HepG2 (cell line): ENCODE measurements at regions not wholly inside any gene's neighbourhood (a gene's known extent, or its start where the extent isn't known, plus 50 kb on each side); places are given as distances from the start of the nearest gene placed in this dataset.
A peak's percentile ranks its signal among the peaks of the same experiment; 100 is the strongest.

Experiments used
- ATRX ChIP-seq: sonication (generic); formaldehyde crosslinking; IDR thresholded peaks from 2 replicates; pipeline ENCODE4 v1.4.0; 2020; ENCODE audit warnings: missing genetic modification reagents, borderline replicate concordance
- ELF1 ChIP-seq: sonication (generic); formaldehyde crosslinking; IDR thresholded peaks from 2 replicates; pipeline ENCODE4 v1.4.0; 2020; ENCODE audit warnings: missing genetic modification reagents
- HOXA3 ChIP-seq: sonication (generic); formaldehyde crosslinking; IDR thresholded peaks from 2 replicates; pipeline ENCODE4 v1.5.0; 2020; ENCODE audit warnings: missing genetic modification reagents
- MTF1 ChIP-seq: sonication (generic); formaldehyde crosslinking; IDR thresholded peaks from 2 replicates; pipeline ENCODE4 v1.5.0; 2020; ENCODE audit warnings: missing genetic modification reagents
- NFE2L1 ChIP-seq: sonication (generic); formaldehyde crosslinking; IDR thresholded peaks from 2 replicates; pipeline ENCODE4 v1.4.0; 2020; ENCODE audit warnings: missing genetic modification reagents, mild to moderate bottlenecking, borderline replicate concordance
- NFRKB ChIP-seq: fragments of 450-650 bp; IDR thresholded peaks from 2 replicates; pipeline ENCODE4 v1.6.1; 2017
- ONECUT2 ChIP-seq: sonication (generic); formaldehyde crosslinking; IDR thresholded peaks from 2 replicates; pipeline ENCODE4 v1.4.0; 2020; ENCODE audit warnings: missing genetic modification reagents
- POGZ ChIP-seq: sonication (generic); formaldehyde crosslinking; IDR thresholded peaks from 2 replicates; pipeline ENCODE4 v1.4.0; 2020; ENCODE audit warnings: mild to moderate bottlenecking, missing genetic modification reagents
- POLR2G ChIP-seq: fragments of 200-400 bp; formaldehyde crosslinking; IDR thresholded peaks from 2 replicates; pipeline ENCODE4 v1.6.1; 2018; ENCODE audit warnings: mild to moderate bottlenecking, low read depth, low read length, moderate library complexity
- SIN3A ChIP-seq: IDR thresholded peaks from 2 replicates; pipeline ENCODE4 v1.6.1; 2011; ENCODE audit warnings: low read depth, mild to moderate bottlenecking, control low read depth, low read length, borderline replicate concordance
- SOX13 ChIP-seq, 3 experiments: fragments of 450-650 bp in 1 of 3; sonication (generic) in 1 of 3; formaldehyde crosslinking in 1 of 3; IDR thresholded peaks in 2 of 3; conservative IDR thresholded peaks in 1 of 3; 2 replicates each; pipeline versions ENCODE4 v1.5.0 to v1.6.1; 2016 to 2020; ENCODE audit warnings: antibody characterized with exemption in 1 of 3, mild to moderate bottlenecking in 1 of 3, missing compliant biosample characterization in 1 of 3, missing genetic modification reagents in 1 of 3, moderate library complexity in 1 of 3
- YEATS4 ChIP-seq: sonication (generic); formaldehyde crosslinking; IDR thresholded peaks from 2 replicates; pipeline ENCODE4 v1.4.0; 2020; ENCODE audit warnings: missing genetic modification reagents, borderline replicate concordance
- ZNF180 ChIP-seq: sonication (generic); formaldehyde crosslinking; IDR thresholded peaks from 2 replicates; pipeline ENCODE4 v1.4.0; 2020; ENCODE audit warnings: low read depth, missing genetic modification reagents, borderline replicate concordance
- ZNF441 ChIP-seq: sonication (generic); formaldehyde crosslinking; IDR thresholded peaks from 2 replicates; pipeline ENCODE4 v1.7.0; 2021; ENCODE audit warnings: missing genetic modification reagents, borderline replicate concordance
- ZNF850 ChIP-seq: sonication (generic); formaldehyde crosslinking; conservative IDR thresholded peaks from 2 replicates; pipeline ENCODE4 v1.9.0; 2021; ENCODE audit warnings: mild to moderate bottlenecking, missing genetic modification reagents
- TF ChIP-seq, protein P1 (sequence below): sonication (generic); formaldehyde crosslinking; IDR thresholded peaks from 2 replicates; pipeline ENCODE4 v1.8.0; 2022; ENCODE audit warnings: mild to moderate bottlenecking, missing genetic modification reagents, moderate library complexity
- TF ChIP-seq, protein P2 (sequence below): sonication (generic); formaldehyde crosslinking; IDR thresholded peaks from 2 replicates; pipeline ENCODE4 v1.4.0; 2020; ENCODE audit warnings: missing genetic modification reagents
- TF ChIP-seq, protein P3 (sequence below): sonication (generic); formaldehyde crosslinking; IDR thresholded peaks from 2 replicates; pipeline ENCODE4 v1.5.0; 2020; ENCODE audit warnings: missing genetic modification reagents
- TF ChIP-seq, protein P4 (sequence below): sonication (generic); formaldehyde crosslinking; IDR thresholded peaks from 2 replicates; pipeline ENCODE4 v1.8.1; 2023; ENCODE audit warnings: mild to moderate bottlenecking, inconsistent platforms, moderate library complexity, missing genetic modification reagents, borderline replicate concordance
- TF ChIP-seq, protein P5 (sequence below): sonication (generic); formaldehyde crosslinking; IDR thresholded peaks from 2 replicates; pipeline ENCODE4 v1.8.0; 2022; ENCODE audit warnings: missing genetic modification reagents, mild to moderate bottlenecking, borderline replicate concordance

DNA sequence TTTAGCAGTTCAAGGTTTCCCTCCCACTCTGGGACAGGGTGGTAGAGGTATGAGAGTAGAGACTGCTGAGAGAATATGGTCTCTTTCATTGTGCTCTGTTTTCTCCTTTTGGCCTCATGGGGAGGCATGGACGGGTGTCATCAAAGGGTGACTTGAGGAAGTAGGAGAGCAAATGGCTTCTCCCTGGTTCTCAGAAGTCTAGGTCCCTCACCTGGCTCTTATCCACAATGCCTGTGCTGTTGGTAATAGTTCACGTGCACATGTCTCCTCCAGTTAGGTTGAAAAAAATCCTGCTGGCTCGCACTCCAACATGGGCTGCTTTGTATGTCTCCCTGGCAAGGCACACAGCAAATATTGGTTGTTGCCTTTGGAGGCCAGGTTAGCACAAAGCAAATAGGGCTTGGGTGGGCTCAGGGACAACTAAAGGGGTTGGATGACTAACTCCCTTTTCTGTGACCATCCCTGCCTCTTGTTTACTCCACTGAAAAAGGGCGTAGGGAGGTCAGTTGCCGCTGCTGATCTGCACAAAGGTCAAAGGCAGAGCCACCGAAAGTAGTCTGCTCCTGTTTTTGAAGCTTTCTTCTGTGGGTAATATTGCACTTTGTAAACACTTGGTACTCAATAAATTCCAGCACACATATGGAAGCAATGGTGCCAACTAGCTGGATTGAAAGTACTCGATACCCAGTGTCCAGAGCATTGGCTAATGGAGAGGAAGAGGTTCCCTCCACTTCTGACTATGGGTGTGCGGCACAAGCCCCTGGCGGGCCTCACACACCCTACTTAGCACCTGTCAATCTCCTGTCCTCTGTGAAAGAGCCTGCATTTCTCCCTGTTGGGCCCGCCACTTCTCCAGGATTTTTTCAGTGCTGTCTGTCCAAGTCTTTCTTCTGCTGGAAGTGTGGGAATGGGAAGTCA, 121.8 kb downstream of the SLC38A6 start (continued):
- TF ChIP-seq, protein P1, sequence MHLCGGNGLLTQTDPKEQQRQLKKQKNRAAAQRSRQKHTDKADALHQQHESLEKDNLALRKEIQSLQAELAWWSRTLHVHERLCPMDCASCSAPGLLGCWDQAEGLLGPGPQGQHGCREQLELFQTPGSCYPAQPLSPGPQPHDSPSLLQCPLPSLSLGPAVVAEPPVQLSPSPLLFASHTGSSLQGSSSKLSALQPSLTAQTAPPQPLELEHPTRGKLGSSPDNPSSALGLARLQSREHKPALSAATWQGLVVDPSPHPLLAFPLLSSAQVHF = no peak
- no peak for TF ChIP-seq ATRX (CRISPR knock-in tag)
- no peak for TF ChIP-seq ZNF850 (CRISPR knock-in tag)
- no peak for TF ChIP-seq NFE2L1 (CRISPR knock-in tag)
- TF ChIP-seq, protein P2, sequence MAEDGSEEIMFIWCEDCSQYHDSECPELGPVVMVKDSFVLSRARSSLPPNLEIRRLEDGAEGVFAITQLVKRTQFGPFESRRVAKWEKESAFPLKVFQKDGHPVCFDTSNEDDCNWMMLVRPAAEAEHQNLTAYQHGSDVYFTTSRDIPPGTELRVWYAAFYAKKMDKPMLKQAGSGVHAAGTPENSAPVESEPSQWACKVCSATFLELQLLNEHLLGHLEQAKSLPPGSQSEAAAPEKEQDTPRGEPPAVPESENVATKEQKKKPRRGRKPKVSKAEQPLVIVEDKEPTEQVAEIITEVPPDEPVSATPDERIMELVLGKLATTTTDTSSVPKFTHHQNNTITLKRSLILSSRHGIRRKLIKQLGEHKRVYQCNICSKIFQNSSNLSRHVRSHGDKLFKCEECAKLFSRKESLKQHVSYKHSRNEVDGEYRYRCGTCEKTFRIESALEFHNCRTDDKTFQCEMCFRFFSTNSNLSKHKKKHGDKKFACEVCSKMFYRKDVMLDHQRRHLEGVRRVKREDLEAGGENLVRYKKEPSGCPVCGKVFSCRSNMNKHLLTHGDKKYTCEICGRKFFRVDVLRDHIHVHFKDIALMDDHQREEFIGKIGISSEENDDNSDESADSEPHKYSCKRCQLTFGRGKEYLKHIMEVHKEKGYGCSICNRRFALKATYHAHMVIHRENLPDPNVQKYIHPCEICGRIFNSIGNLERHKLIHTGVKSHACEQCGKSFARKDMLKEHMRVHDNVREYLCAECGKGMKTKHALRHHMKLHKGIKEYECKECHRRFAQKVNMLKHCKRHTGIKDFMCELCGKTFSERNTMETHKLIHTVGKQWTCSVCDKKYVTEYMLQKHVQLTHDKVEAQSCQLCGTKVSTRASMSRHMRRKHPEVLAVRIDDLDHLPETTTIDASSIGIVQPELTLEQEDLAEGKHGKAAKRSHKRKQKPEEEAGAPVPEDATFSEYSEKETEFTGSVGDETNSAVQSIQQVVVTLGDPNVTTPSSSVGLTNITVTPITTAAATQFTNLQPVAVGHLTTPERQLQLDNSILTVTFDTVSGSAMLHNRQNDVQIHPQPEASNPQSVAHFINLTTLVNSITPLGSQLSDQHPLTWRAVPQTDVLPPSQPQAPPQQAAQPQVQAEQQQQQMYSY (CRISPR knock-in tag) = peak; percentile 84
- TF ChIP-seq, protein P3, sequence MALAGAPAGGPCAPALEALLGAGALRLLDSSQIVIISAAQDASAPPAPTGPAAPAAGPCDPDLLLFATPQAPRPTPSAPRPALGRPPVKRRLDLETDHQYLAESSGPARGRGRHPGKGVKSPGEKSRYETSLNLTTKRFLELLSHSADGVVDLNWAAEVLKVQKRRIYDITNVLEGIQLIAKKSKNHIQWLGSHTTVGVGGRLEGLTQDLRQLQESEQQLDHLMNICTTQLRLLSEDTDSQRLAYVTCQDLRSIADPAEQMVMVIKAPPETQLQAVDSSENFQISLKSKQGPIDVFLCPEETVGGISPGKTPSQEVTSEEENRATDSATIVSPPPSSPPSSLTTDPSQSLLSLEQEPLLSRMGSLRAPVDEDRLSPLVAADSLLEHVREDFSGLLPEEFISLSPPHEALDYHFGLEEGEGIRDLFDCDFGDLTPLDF (CRISPR knock-in tag) = no peak
- TF ChIP-seq, protein P4, sequence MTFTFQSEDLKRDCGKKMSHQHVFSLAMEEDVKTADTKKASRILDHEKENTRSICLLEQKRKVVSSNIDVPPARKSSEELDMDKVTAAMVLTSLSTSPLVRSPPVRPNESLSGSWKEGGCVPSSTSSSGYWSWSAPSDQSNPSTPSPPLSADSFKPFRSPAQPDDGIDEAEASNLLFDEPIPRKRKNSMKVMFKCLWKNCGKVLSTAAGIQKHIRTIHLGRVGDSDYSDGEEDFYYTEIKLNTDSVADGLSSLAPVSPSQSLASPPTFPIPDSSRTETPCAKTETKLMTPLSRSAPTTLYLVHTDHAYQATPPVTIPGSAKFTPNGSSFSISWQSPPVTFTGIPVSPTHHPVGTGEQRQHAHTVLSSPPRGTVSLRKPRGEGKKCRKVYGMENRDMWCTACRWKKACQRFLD (CRISPR knock-in tag) = 0 out of 2 replicates have a peak, but pooled peaks have one; percentile 26
- TF ChIP-seq, protein P5, sequence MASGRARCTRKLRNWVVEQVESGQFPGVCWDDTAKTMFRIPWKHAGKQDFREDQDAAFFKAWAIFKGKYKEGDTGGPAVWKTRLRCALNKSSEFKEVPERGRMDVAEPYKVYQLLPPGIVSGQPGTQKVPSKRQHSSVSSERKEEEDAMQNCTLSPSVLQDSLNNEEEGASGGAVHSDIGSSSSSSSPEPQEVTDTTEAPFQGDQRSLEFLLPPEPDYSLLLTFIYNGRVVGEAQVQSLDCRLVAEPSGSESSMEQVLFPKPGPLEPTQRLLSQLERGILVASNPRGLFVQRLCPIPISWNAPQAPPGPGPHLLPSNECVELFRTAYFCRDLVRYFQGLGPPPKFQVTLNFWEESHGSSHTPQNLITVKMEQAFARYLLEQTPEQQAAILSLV = 0 out of 2 replicates have a peak, but pooled peaks have one; percentile 40
- TF ChIP-seq ELF1 (CRISPR knock-in tag) = peak; percentile 45; the same call in 1 of the 2 replicates
- TF ChIP-seq NFRKB = no peak
- TF ChIP-seq YEATS4 (CRISPR knock-in tag) = peak; percentile 52
- TF ChIP-seq HOXA3 (CRISPR knock-in tag) = peak; percentile 87
- TF ChIP-seq POGZ (CRISPR knock-in tag) = peak; percentile 85
- no peak for TF ChIP-seq MTF1
- peak; percentile 37; the same call in 1 of the 2 replicates for TF ChIP-seq POLR2G
- peak; percentile 86 for TF ChIP-seq SOX13 (IDR thresholded peaks at IDR 0.05)
- TF ChIP-seq SOX13 (CRISPR knock-in tag; conservative IDR thresholded peaks at IDR 0.05 in 1 of 2, IDR thresholded peaks at IDR 0.05 in 1 of 2) = peak in 1 of 2 experiments; percentile 97; a peak in 2 of 4 replicates
- TF ChIP-seq ZNF441 (CRISPR knock-in tag) = no peak; the same call in 1 of the 2 replicates
- TF ChIP-seq ZNF180 (CRISPR knock-in tag) = no peak
- 0 out of 2 replicates have a peak, but pooled peaks have one; percentile 37 for TF ChIP-seq ONECUT2 (CRISPR knock-in tag)
- no peak for TF ChIP-seq SIN3A
